Mammary epithelial cell (primary cell): ENCODE measurements at regions not wholly inside any gene's neighbourhood (a gene's known extent, or its start where the extent isn't known, plus 50 kb on each side); places are given as distances from the start of the nearest gene placed in this dataset.

ENCODE experiments used
- EZH2 ChIP-seq: IDR thresholded peaks from 2 replicates; pipeline ENCODE4 v1.6.1; 2012; ENCODE audit warnings: low read length, inconsistent platforms, borderline replicate concordance
- TF ChIP-seq, protein P1 (sequence below), 2 donors: IDR thresholded peaks in 1 of 2; conservative IDR thresholded peaks in 1 of 2; 2 replicates each; pipeline ENCODE4 v1.5.1; 2011 to 2012; ENCODE audit warnings: inconsistent platforms in 2 of 2, low read length in 2 of 2, mild to moderate bottlenecking in 2 of 2, control low read depth in 1 of 2, low read depth in 1 of 2; ENCODE audit not compliant: insufficient read depth in 1 of 2; ENCODE audit errors: extremely low read depth in 1 of 2

DNA sequence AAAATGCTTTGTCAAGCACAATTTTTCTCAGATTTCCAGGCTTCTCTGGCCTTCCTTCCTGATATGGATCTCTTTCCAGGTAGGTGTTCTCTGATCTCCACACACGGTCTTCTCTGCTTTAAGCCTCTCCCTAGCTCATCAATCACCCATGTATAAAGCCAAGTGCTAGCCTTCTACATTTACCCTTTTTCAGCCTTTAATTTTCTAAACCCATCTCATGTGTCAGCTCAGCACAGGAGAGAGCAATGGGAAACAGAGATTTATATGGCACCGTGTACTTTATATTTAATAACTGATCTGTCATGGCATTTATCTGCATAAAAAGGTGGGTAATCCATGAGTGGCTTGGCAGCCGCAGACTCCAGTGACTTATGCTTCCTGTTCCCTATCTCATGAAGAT is 495.0 kb downstream of the RASEF start:
- TF ChIP-seq, protein P1, sequence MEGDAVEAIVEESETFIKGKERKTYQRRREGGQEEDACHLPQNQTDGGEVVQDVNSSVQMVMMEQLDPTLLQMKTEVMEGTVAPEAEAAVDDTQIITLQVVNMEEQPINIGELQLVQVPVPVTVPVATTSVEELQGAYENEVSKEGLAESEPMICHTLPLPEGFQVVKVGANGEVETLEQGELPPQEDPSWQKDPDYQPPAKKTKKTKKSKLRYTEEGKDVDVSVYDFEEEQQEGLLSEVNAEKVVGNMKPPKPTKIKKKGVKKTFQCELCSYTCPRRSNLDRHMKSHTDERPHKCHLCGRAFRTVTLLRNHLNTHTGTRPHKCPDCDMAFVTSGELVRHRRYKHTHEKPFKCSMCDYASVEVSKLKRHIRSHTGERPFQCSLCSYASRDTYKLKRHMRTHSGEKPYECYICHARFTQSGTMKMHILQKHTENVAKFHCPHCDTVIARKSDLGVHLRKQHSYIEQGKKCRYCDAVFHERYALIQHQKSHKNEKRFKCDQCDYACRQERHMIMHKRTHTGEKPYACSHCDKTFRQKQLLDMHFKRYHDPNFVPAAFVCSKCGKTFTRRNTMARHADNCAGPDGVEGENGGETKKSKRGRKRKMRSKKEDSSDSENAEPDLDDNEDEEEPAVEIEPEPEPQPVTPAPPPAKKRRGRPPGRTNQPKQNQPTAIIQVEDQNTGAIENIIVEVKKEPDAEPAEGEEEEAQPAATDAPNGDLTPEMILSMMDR (conservative IDR thresholded peaks at IDR 0.05 in 1 of 2, IDR thresholded peaks at IDR 0.05 in 1 of 2; ENCODE audit: extremely low read depth in 1 of 2, insufficient read depth in 1 of 2, low read depth in 1 of 2, low read length in 2 of 2), result no peak
- TF ChIP-seq EZH2, result no peak
